C4-2B (cell line): ENCODE measurements at regions not wholly inside any gene's neighbourhood (a gene's known extent, or its start where the extent isn't known, plus 50 kb on each side); places are given as distances from the start of the nearest gene placed in this dataset.
A peak's percentile ranks its signal among the peaks of the same experiment; 100 is the strongest.

Experiments
- H3K27ac ChIP-seq: fragments of 450-650 bp; 2 replicates; pipeline ENCODE4 v1.5.1; 2017
- ZFX ChIP-seq: fragments of 450-650 bp; IDR thresholded peaks from 2 replicates; pipeline ENCODE4 v1.6.1; 2017
- TF ChIP-seq, protein P1 (sequence below): fragments of 450-650 bp; conservative IDR thresholded peaks from 2 replicates; pipeline ENCODE4 v1.5.1; 2017; ENCODE audit warnings: mild to moderate bottlenecking

DNA sequence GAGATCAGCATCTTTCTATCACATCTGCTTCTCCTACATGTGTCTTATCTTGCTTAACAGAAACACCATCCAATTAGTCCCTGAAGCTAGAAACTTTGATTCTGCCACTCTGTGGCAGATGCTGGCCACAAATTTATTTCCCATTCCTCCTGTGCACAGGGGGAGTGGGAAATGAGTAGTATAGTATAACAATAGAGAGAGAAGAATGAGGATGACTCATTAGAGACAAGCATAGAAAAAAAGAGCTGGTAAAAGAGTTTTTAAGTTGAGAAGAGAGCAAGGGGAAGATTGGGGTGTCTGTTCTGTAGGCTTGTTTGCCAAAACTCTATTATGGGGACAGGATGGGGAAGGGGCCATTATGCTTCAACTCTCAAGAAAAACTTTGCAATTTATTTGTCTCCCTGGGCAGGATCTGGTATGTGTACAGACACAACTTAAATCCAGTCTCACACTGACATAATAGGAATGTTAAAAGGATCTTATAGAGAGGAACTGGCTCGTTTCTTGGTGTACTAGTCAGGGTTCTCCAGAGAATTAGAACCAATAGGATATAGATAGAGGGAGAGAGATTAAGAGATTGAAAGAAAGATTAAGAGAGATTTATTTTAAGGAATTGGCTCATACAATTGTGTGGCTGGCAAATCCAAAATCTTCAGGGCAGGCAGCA lies 142.6 kb upstream of the CPSF6 start:
- TF ChIP-seq ZFX, result no peak
- TF ChIP-seq, protein P1, sequence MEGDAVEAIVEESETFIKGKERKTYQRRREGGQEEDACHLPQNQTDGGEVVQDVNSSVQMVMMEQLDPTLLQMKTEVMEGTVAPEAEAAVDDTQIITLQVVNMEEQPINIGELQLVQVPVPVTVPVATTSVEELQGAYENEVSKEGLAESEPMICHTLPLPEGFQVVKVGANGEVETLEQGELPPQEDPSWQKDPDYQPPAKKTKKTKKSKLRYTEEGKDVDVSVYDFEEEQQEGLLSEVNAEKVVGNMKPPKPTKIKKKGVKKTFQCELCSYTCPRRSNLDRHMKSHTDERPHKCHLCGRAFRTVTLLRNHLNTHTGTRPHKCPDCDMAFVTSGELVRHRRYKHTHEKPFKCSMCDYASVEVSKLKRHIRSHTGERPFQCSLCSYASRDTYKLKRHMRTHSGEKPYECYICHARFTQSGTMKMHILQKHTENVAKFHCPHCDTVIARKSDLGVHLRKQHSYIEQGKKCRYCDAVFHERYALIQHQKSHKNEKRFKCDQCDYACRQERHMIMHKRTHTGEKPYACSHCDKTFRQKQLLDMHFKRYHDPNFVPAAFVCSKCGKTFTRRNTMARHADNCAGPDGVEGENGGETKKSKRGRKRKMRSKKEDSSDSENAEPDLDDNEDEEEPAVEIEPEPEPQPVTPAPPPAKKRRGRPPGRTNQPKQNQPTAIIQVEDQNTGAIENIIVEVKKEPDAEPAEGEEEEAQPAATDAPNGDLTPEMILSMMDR, result no peak

DNA sequence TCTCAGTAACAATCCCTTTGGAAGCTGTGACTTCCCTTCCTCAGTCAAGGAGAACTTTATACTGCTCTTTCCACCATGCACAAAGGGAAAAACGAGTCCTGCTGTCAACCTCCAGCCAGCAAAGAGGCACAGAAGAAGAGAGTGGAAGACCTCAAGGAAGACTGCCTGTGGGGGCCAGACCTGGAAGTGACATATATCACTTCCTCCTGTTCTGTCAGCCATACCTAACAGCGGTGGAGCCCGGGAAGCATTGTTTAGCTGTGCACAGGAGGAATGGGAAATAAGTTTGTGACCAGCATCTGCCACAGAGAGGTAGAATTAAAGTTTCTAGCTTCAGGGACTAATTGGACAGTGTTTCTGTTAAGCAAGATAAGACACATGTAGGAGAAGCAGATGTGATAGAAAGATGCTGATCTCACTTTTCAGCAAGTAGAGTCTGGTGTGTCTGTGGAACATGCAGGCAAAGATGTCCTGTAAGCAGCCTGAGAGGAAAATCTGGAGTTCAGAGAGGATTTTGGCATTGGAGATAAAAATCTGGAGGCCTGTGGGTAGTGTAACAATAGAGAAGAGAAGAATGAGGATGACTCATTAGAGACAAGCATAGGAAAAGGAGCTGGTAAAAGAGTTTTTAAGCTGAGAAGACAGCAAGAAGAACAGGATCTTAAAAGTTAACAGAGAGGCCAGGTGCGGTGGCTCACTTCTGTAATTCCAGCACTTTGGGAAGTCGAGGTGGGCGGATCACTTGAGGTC lies 141.6 kb upstream of the CPSF6 start:
- TF ChIP-seq, protein P1, result no peak
- TF ChIP-seq ZFX, result no peak
- H3K27ac ChIP-seq, result no peak overlapping the region

More for the DNA sequence above, 142.6 kb upstream of the CPSF6 start:
- H3K27ac ChIP-seq, result no peak overlapping the region

DNA sequence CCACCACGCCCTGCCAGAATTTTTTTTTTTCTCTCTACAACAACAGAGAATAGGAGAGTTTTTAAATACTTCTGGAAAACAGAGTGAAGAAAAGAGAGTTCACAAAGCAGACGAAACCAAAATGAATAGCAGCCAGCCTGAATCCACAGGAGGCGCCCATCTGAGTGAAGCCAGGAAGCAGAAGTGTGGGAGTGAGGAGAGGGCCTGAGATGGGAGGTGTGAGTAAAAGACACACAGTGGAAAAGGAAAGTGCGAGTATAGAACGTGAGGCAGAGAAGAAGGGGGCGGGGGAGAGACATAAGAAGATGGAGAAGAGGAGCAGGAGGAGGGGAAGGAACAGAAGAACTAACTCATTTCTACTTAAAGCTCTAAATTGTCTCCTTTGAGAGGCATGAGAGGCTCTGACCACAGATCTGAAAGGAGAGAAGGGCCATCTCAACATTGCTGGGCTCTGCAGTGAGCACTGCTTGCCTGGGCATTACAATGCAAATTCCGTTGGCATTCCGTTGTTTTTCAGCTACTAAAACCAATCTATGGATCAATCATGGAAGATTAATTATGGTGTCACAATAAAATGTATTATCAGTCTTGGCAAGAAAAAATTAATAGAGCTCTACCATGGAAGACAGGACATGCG lies 140.1 kb upstream of the CPSF6 start:
- TF ChIP-seq, protein P1, result no peak
- no peak for TF ChIP-seq ZFX
- no peak overlapping the region for H3K27ac ChIP-seq

GRCh38 chr12:69101505-69101904 lies 137.9 kb upstream of the CPSF6 start:
- TF ChIP-seq ZFX, result no peak
- TF ChIP-seq, protein P1, result no peak
- peak overlapping the region; percentile 52; the same call in 1 of the 2 replicates for H3K27ac ChIP-seq

GRCh38 chr12:69102856-69103255 lies 136.5 kb upstream of the CPSF6 start:
- TF ChIP-seq, protein P1, result no peak
- TF ChIP-seq ZFX, result no peak
- H3K27ac ChIP-seq, result peak overlapping the region; percentile 42

DNA sequence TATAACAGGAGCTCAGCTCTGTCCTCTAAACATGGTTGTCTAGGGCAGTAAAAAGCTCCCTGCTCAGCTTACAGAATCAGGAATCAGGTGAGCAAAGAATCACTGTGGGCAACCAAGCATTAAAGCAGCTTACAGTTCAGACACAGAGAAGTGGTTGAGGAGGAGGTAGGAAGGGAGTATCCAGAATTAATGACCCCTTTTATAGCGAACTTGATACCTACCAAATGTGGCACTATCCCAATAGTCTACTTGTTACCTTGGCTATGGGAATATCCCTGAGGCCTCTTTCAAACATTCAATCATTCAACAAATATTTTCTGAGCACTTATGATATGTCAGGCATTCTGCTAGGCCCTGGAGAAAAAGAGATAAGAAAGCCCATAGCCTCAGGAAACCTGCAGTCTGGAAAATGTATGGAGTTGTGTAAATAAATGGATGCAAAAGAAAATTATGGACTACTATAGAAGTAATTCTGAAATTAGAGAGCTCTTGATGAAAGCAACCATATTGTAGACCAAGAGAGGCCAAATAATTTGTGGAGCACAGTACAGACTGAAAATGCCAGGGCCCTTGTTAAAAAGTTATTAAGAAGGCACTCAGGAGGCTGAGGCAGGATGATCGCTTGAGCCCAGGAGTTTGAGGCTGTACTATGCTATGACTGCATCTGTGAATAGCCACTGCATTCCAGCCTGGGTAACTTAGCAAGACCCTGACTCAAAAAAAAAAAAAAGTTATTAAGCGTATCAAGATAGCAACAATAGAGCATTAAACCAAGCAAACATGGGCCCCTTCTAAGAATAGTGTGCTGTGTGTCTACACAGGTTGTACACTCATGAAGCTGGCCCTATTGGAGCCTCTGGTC lies 134.0 kb upstream of the CPSF6 start:
- no peak for TF ChIP-seq ZFX
- TF ChIP-seq, protein P1, result no peak
- no peak overlapping the region for H3K27ac ChIP-seq
